H1 (cell line): ENCODE measurements at regions not wholly inside any gene's neighbourhood (a gene's known extent, or its start where the extent isn't known, plus 50 kb on each side); places are given as distances from the start of the nearest gene placed in this dataset.
A peak's percentile ranks its signal among the peaks of the same experiment; 100 is the strongest.

ENCODE experiments used
- CTCF ChIA-PET: fragments of 300-600 bp; sonication (Branson Sonifier 250); formaldehyde crosslinking; loops from one replicate; lab custom pipeline; 2021; ENCODE audit not compliant: partially characterized antibody; lab: Charles Lee
- POLR2A ChIA-PET: fragments of 300-600 bp; sonication (Branson Sonifier 250); formaldehyde crosslinking; loops from one replicate; lab custom pipeline; 2021; ENCODE audit warnings: inconsistent platforms; ENCODE audit not compliant: partially characterized antibody; lab: Charles Lee
- DNase-seq, 2 experiments: peaks; one replicate each; pipeline versions ENCODE4 v3.0.0 to v3.0.0-alpha.2; 2010 to 2022; ENCODE audit warnings: low spot score in 2 of 2, low read depth in 1 of 2, mixed read lengths in 1 of 2
- FAIRE-seq: peaks from 2 replicates; lab custom pipeline; 2011; peaks lifted over from hg19 to GRCh38; lab: Jason Lieb, UNC
- H2AFZ ChIP-seq: 2 replicates; pipeline ENCODE4 v1.8.1; 2012; ENCODE audit warnings: low read length, inconsistent platforms
- H2AK5ac ChIP-seq: 2 replicates; pipeline ENCODE4 v1.6.1; 2013; ENCODE audit warnings: low read depth, low read length
- H2BK120ac ChIP-seq: replicated peaks from 2 replicates; pipeline ENCODE3; 2013; ENCODE audit warnings: low read depth, low read length, inconsistent platforms
- H2BK12ac ChIP-seq: 2 replicates; pipeline ENCODE4 v1.6.1; 2013; ENCODE audit warnings: low read depth, low read length
- H2BK15ac ChIP-seq: 2 replicates; pipeline ENCODE4 v1.6.1; 2013; ENCODE audit warnings: low read length
- H2BK20ac ChIP-seq: 2 replicates; pipeline ENCODE4 v1.6.1; 2013; ENCODE audit warnings: low read length
- H2BK5ac ChIP-seq: 2 replicates; pipeline ENCODE4 v1.6.1; 2013; ENCODE audit warnings: low read depth, low read length
- H3K14ac ChIP-seq: 2 replicates; pipeline ENCODE4 v1.6.1; 2013; ENCODE audit warnings: inconsistent platforms; ENCODE audit not compliant: insufficient read length
- H3K18ac ChIP-seq: 2 replicates; pipeline ENCODE4 v1.6.1; 2013; ENCODE audit warnings: low read length; ENCODE audit errors: extremely low read depth
- H3K23ac ChIP-seq: 2 replicates; pipeline ENCODE4 v1.6.1; 2013; ENCODE audit warnings: inconsistent platforms; ENCODE audit not compliant: insufficient read length
- H3K23me2 ChIP-seq: 2 replicates; pipeline ENCODE4 v1.6.1; 2013; ENCODE audit warnings: low read depth, low read length
- H3K27ac ChIP-seq: 2 replicates; pipeline ENCODE4 v1.6.1; 2011; ENCODE audit warnings: low read depth, low read length, inconsistent platforms
- H3K27me3 ChIP-seq, 4 experiments: replicated peaks in 1 of 4; 1 replicate in 1 of 4; 2 replicates in 3 of 4; pipeline versions ENCODE4 v1.6.1 to v1.8.1; 2011 to 2013; ENCODE audit warnings: low read length in 3 of 4, mild to moderate bottlenecking in 3 of 4, inconsistent platforms in 2 of 4, mixed read lengths in 2 of 4, moderate library complexity in 1 of 4; ENCODE audit not compliant: control insufficient read depth in 3 of 4, insufficient read depth in 3 of 4; ENCODE audit errors: extremely low read depth in 1 of 4
- H3K36me3 ChIP-seq, 4 experiments: 2 replicates each; pipeline versions ENCODE4 v1.6.1 to v1.8.1; 2011 to 2013; ENCODE audit warnings: mild to moderate bottlenecking in 4 of 4, low read length in 3 of 4, moderate library complexity in 2 of 4, control low read depth in 1 of 4, inconsistent platforms in 1 of 4; ENCODE audit not compliant: insufficient read depth in 4 of 4, control insufficient read depth in 2 of 4
- H3K4ac ChIP-seq: replicated peaks from 2 replicates; pipeline ENCODE3; 2013; ENCODE audit warnings: low read length, low read depth, mixed read lengths, inconsistent platforms; ENCODE audit not compliant: insufficient read length
- H3K4me1 ChIP-seq, 4 experiments: replicated peaks in 1 of 4; 1 replicate in 1 of 4; 2 replicates in 3 of 4; pipeline versions ENCODE4 v1.6.1 to v1.8.1; 2011 to 2013; ENCODE audit warnings: low read length in 3 of 4, inconsistent platforms in 2 of 4, mixed read lengths in 1 of 4; ENCODE audit not compliant: insufficient read depth in 4 of 4, control insufficient read depth in 3 of 4
- H3K4me2 ChIP-seq, 2 experiments: 2 replicates each; pipeline versions ENCODE4 v1.6.1 to v1.8.1; 2011 to 2013; ENCODE audit warnings: low read depth in 2 of 2, low read length in 2 of 2, control low read depth in 1 of 2, inconsistent platforms in 1 of 2, mild to moderate bottlenecking in 1 of 2; ENCODE audit not compliant: insufficient read depth in 1 of 2
- H3K4me3 ChIP-seq, 4 experiments: fragments of 200-600, 300-600 bp in 1 of 4; sonication (generic), shearing (Covaris generic), sonication (Bioruptor Twin) in 1 of 4; 2 replicates each; pipeline versions ENCODE4 v1.5.1 to v1.8.1; 2011 to 2016; ENCODE audit warnings: low read length in 4 of 4, low read depth in 3 of 4, control low read depth in 2 of 4, inconsistent platforms in 2 of 4, mild to moderate bottlenecking in 2 of 4, mixed read lengths in 1 of 4, moderate library complexity in 1 of 4; ENCODE audit not compliant: insufficient read depth in 2 of 4; ENCODE audit errors: extremely low read depth in 1 of 4
- H3K56ac ChIP-seq: replicated peaks from 2 replicates; pipeline ENCODE3; 2013; ENCODE audit warnings: low read depth, mild to moderate bottlenecking, mixed read lengths, low read length, inconsistent platforms; ENCODE audit not compliant: insufficient read length
- H3K79me1 ChIP-seq: 2 replicates; pipeline ENCODE4 v1.6.1; 2013; ENCODE audit warnings: low read depth, low read length, control low read depth
- H3K79me2 ChIP-seq, 2 experiments: 2 replicates each; pipeline versions ENCODE4 v1.6.1 to v1.8.1; 2012 to 2013; ENCODE audit warnings: low read length in 2 of 2, mild to moderate bottlenecking in 2 of 2, inconsistent platforms in 1 of 2; ENCODE audit not compliant: insufficient read depth in 2 of 2, control insufficient read depth in 1 of 2
- H3K9ac ChIP-seq, 4 experiments: replicated peaks in 1 of 4; 1 replicate in 1 of 4; 2 replicates in 3 of 4; pipeline versions ENCODE4 v1.6.1 to v1.8.1; 2011 to 2013; ENCODE audit warnings: low read depth in 3 of 4, low read length in 3 of 4, control low read depth in 2 of 4, mild to moderate bottlenecking in 2 of 4, moderate library complexity in 2 of 4, inconsistent platforms in 1 of 4; ENCODE audit errors: extremely low read depth in 1 of 4
- H3K9me3 ChIP-seq, 2 experiments: 2 replicates each; pipeline versions ENCODE4 v1.6.1 to v1.8.1; 2012 to 2013; ENCODE audit warnings: mild to moderate bottlenecking in 2 of 2, moderate library complexity in 2 of 2, control low read depth in 1 of 2, inconsistent platforms in 1 of 2, low read depth in 1 of 2, low read length in 1 of 2, mixed read lengths in 1 of 2; ENCODE audit not compliant: insufficient read depth in 2 of 2
- H4K20me1 ChIP-seq, 2 experiments: replicated peaks in 1 of 2; 2 replicates each; pipeline versions ENCODE3 to v1.8.1; 2011 to 2013; ENCODE audit warnings: inconsistent platforms in 2 of 2, low read length in 2 of 2, mild to moderate bottlenecking in 1 of 2; ENCODE audit not compliant: insufficient read depth in 2 of 2, control insufficient read depth in 1 of 2
- H4K5ac ChIP-seq: 2 replicates; pipeline ENCODE4 v1.6.1; 2013; ENCODE audit warnings: low read length, low read depth, mixed read lengths, inconsistent platforms; ENCODE audit not compliant: insufficient read length
- H4K8ac ChIP-seq: 2 replicates; pipeline ENCODE4 v1.8.0; 2013; ENCODE audit warnings: mild to moderate bottlenecking, moderate library complexity, low read length, inconsistent platforms; ENCODE audit not compliant: insufficient read depth; ENCODE audit errors: extremely low read depth
- H4K91ac ChIP-seq: replicated peaks from 2 replicates; pipeline ENCODE3; 2013; ENCODE audit warnings: low read length, mixed read lengths, inconsistent platforms; ENCODE audit not compliant: insufficient read length
- CHD1 ChIP-seq: IDR thresholded peaks from 2 replicates; pipeline ENCODE4 v1.6.1; 2012; ENCODE audit warnings: low read depth, low read length, improper control_type of control experiment
- JUN ChIP-seq: IDR thresholded peaks from 2 replicates; pipeline ENCODE4 v1.6.1; 2011; ENCODE audit warnings: low read depth, mild to moderate bottlenecking, improper control_type of control experiment, low read length
- JUND ChIP-seq: IDR thresholded peaks from 2 replicates; pipeline ENCODE4 v1.6.1; 2011; ENCODE audit warnings: mild to moderate bottlenecking, improper control_type of control experiment, low read length
- RAD21 ChIP-seq, 2 experiments: IDR thresholded peaks in 1 of 2; conservative IDR thresholded peaks in 1 of 2; 2 replicates each; pipeline ENCODE4 v1.6.1; 2011; ENCODE audit warnings: low read depth in 2 of 2, low read length in 2 of 2, improper control_type of control experiment in 1 of 2, inconsistent platforms in 1 of 2, mild to moderate bottlenecking in 1 of 2, moderate library complexity in 1 of 2
- RNF2 ChIP-seq: fragments of 200-900, 300-1000 bp; sonication (generic); IDR thresholded peaks from 2 replicates; pipeline ENCODE4 v1.7.1; 2016; ENCODE audit warnings: borderline replicate concordance, low read depth, mild to moderate bottlenecking, antibody characterized with exemption, low read length; ENCODE audit not compliant: poor library complexity, severe bottlenecking; ENCODE audit errors: missing control alignments
- SAP30 ChIP-seq: fragments of 300-600 bp; sonication (generic); IDR thresholded peaks from 2 replicates; pipeline ENCODE4 v1.7.1; 2012; ENCODE audit warnings: low read length, moderate library complexity, mild to moderate bottlenecking, inconsistent platforms; ENCODE audit not compliant: insufficient read depth, insufficient replicate concordance
- SP4 ChIP-seq: IDR thresholded peaks from 2 replicates; pipeline ENCODE4 v1.6.1; 2012; ENCODE audit warnings: low read length, inconsistent platforms
- TAF7 ChIP-seq: optimal IDR thresholded peaks from 2 replicates; pipeline ENCODE3; 2011; ENCODE audit warnings: low read depth, mild to moderate bottlenecking, inconsistent platforms, low read length, moderate library complexity, borderline replicate concordance
- YY1 ChIP-seq: IDR thresholded peaks from 2 replicates; pipeline ENCODE4 v1.6.1; 2011; ENCODE audit warnings: low read depth, mild to moderate bottlenecking, low read length
- WGBS, 2 experiments: shearing (Covaris generic) in 1 of 2; methylation state at CpG; one replicate each; pipeline versions ENCODE4 v1.1.6 to v1.1.7; 2013 to 2015; ENCODE audit warnings: low lambda C conversion rate in 2 of 2, mixed read lengths in 2 of 2, inconsistent platforms in 1 of 2, low coverage in 1 of 2, missing lambda C conversion rate in 1 of 2; ENCODE audit not compliant: insufficient replicate concordance in 2 of 2, insufficient coverage in 1 of 2, insufficient read length in 1 of 2; ENCODE audit errors: extremely low coverage in 1 of 2, missing lambda C conversion rate in 1 of 2; 5-methylcytosine and 5-hydroxymethylcytosine counted together
- TF ChIP-seq, protein P1 (sequence below): IDR thresholded peaks from 2 replicates; pipeline ENCODE4 v1.6.1; 2012; ENCODE audit warnings: low read length, inconsistent platforms

DNA sequence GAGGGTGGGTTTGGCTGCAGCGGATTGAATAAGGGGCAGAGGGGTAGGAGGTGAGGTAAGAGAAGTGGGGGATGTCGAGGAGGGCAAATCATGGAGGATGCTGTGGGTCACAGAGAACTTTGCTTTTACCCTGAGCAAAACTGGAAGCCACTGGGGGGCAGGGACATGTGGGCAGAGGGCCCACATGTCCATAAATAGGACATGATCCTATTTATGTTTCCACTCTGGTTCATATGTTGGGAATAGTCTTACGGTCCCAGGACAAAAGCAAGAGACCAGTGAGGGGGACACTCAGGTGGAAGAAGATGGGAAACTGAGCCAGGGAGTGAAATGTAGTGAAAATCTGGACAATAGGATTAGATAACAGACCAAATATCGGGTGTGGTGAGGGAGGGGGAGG is 85.5 kb upstream of the MRPS22 start:
- CTCF ChIA-PET: no interaction called here
- TF ChIP-seq RAD21 (IDR thresholded peaks at IDR 0.05 in 1 of 2, conservative IDR thresholded peaks at IDR 0.05 in 1 of 2; ENCODE audit: low read depth in 2 of 2, low read length in 2 of 2) (no peak), SAP30 (no peak), JUND (no peak), CHD1 (no peak), TAF7 (no peak), RNF2 (no peak), JUN (no peak), SP4 (no peak), YY1 (no peak)
- TF ChIP-seq, protein P1, sequence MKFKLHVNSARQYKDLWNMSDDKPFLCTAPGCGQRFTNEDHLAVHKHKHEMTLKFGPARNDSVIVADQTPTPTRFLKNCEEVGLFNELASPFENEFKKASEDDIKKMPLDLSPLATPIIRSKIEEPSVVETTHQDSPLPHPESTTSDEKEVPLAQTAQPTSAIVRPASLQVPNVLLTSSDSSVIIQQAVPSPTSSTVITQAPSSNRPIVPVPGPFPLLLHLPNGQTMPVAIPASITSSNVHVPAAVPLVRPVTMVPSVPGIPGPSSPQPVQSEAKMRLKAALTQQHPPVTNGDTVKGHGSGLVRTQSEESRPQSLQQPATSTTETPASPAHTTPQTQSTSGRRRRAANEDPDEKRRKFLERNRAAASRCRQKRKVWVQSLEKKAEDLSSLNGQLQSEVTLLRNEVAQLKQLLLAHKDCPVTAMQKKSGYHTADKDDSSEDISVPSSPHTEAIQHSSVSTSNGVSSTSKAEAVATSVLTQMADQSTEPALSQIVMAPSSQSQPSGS: no peak

More for the DNA sequence above, 85.5 kb upstream of the MRPS22 start:
- Histone ChIP-seq H4K5ac (no peak overlapping the region), H4K8ac (no peak overlapping the region), H3K23me2 (no peaks in the 10 kb centered on the region), H2BK5ac (no peak overlapping the region), H2AK5ac (no peak overlapping the region), H3K4me2 (no peak overlapping the region), H2BK12ac (no peak overlapping the region), H2BK20ac (no peak overlapping the region), H3K9ac (no peak overlapping the region), H3K79me2 (no peaks in the 10 kb centered on the region), H3K56ac (no peak overlapping the region), H3K4me1 (peaks cover 0 to 2% (median 0%) of the 10 kb centered on the region in 4 experiments; a peak in 1 of 7 replicates), H2AFZ (no peak overlapping the region), H2BK15ac (no peak overlapping the region), H3K79me1 (no peaks in the 10 kb centered on the region), H3K4ac (no peak overlapping the region), H4K20me1 (no peaks in the 10 kb centered on the region), H3K27me3 (no peaks in the 10 kb centered on the region; a peak in 1 of 7 replicates), H3K36me3 (no peaks in the 10 kb centered on the region), H4K91ac (no peak overlapping the region), H3K14ac (no peak overlapping the region), H3K27ac (no peak overlapping the region), H3K4me3 (no peak overlapping the region), H2BK120ac (no peak overlapping the region), H3K23ac (no peak overlapping the region), H3K9me3 (peaks cover 0 to 5% of the 10 kb centered on the region in 2 experiments; a peak in 2 of 4 replicates), H3K18ac (no peak overlapping the region)
- POLR2A ChIA-PET: no interaction called here
- no peak for FAIRE-seq
- WGBS, 2 experiments: 71% methylated on average over 4 of the region's 4 CpGs; no CpG with 5 or more reads in 1 of the 2 experiments
- DNase-seq: peak in 1 of 2 experiments; percentile 8
